Fibroblast of lung (primary cell): ENCODE measurements at regions not wholly inside any gene's neighbourhood (a gene's known extent, or its start where the extent isn't known, plus 50 kb on each side); places are given as distances from the start of the nearest gene placed in this dataset.
"Not testable (repeated sequence)": the region's sequence is repeated elsewhere in the genome, so short reads cannot be mapped to it uniquely, and the experiment has no call there.

Experiments used
- DNase-seq, 2 donors: peaks; one replicate each; pipeline versions ENCODE4 v3.0.0 to v3.0.0-alpha.2; 2010; ENCODE audit warnings: low read depth in 2 of 2
- H2AFZ ChIP-seq: 2 replicates; pipeline ENCODE4 v1.5.1; 2012; ENCODE audit warnings: low read length, control low read depth, inconsistent platforms
- H3K27ac ChIP-seq: 2 replicates; pipeline ENCODE4 v1.5.1; 2011; ENCODE audit warnings: low read length, control low read depth; ENCODE audit not compliant: insufficient read depth
- H3K27me3 ChIP-seq: 2 replicates; pipeline ENCODE4 v1.5.1; 2011; ENCODE audit warnings: mild to moderate bottlenecking, low read length; ENCODE audit not compliant: control insufficient read depth, insufficient read depth
- H3K36me3 ChIP-seq: 2 replicates; pipeline ENCODE4 v1.5.1; 2011; ENCODE audit warnings: low read length; ENCODE audit not compliant: control insufficient read depth, insufficient read depth
- H3K4me1 ChIP-seq: 2 replicates; pipeline ENCODE4 v1.5.1; 2011; ENCODE audit warnings: low read length; ENCODE audit not compliant: control insufficient read depth, insufficient read depth; ENCODE audit errors: extremely low read depth
- H3K4me2 ChIP-seq: 2 replicates; pipeline ENCODE4 v1.5.1; 2011; ENCODE audit warnings: low read length, control low read depth; ENCODE audit not compliant: insufficient read depth; ENCODE audit errors: extremely low read depth
- H3K4me3 ChIP-seq, 4 experiments: fragments of 200-600 bp in 1 of 4; sonication (generic) in 1 of 4; replicated peaks in 1 of 4; 2 replicates each; pipeline ENCODE4 v1.5.1; 2011 to 2016; ENCODE audit warnings: low read length in 4 of 4, low read depth in 3 of 4, mild to moderate bottlenecking in 3 of 4, control low read depth in 2 of 4, inconsistent platforms in 1 of 4, mixed read lengths in 1 of 4; ENCODE audit not compliant: insufficient read depth in 1 of 4; ENCODE audit errors: control extremely low read depth in 1 of 4
- H3K79me2 ChIP-seq: 2 replicates; pipeline ENCODE4 v1.5.1; 2012; ENCODE audit warnings: mild to moderate bottlenecking, low read length, inconsistent platforms; ENCODE audit not compliant: control insufficient read depth, insufficient read depth
- H3K9ac ChIP-seq: 2 replicates; pipeline ENCODE4 v1.5.1; 2011; ENCODE audit warnings: mild to moderate bottlenecking, low read length, control low read depth; ENCODE audit not compliant: insufficient read depth
- H3K9me3 ChIP-seq: 2 replicates; pipeline ENCODE4 v1.5.1; 2012; ENCODE audit warnings: low read depth, low read length; ENCODE audit not compliant: control insufficient read depth, insufficient read depth
- H4K20me1 ChIP-seq: 2 replicates; pipeline ENCODE4 v1.5.1; 2011; ENCODE audit warnings: low read length; ENCODE audit not compliant: control insufficient read depth, insufficient read depth; ENCODE audit errors: extremely low read depth
- CTCF ChIP-seq, 2 donors: IDR thresholded peaks in 1 of 2; conservative IDR thresholded peaks in 1 of 2; 1 replicate in 1 of 2; 2 replicates in 1 of 2; pipeline ENCODE4 v1.5.1; 2011 to 2012; ENCODE audit warnings: low read length in 2 of 2, control low read depth in 1 of 2, inconsistent platforms in 1 of 2, low read depth in 1 of 2, mild to moderate bottlenecking in 1 of 2
- EZH2 ChIP-seq: IDR thresholded peaks from 2 replicates; pipeline ENCODE4 v1.5.1; 2012; ENCODE audit warnings: low read length, control low read depth, mild to moderate bottlenecking; ENCODE audit errors: missing control alignments

- TF ChIP-seq EZH2 (no peak), CTCF (conservative IDR thresholded peaks at IDR 0.05 in 1 of 2, IDR thresholded peaks at IDR 0.05 in 1 of 2; ENCODE audit: low read depth in 1 of 2, low read length in 2 of 2) (peak; percentile 97 to 98)
- Histone ChIP-seq H2AFZ (peak overlapping the region; percentile 78), H3K4me2 (peak overlapping the region; percentile 58), H3K36me3 (no peaks in the 10 kb centered on the region), H3K9me3 (no peaks in the 10 kb centered on the region), H3K79me2 (no peaks in the 10 kb centered on the region), H3K27me3 (no peaks in the 10 kb centered on the region), H4K20me1 (no peaks in the 10 kb centered on the region), H3K9ac (no peak overlapping the region), H3K4me3 (peak overlapping the region in 3 of 4 experiments; percentile 9 to 43 (median 43)), H3K4me1 (no peaks in the 10 kb centered on the region), H3K27ac (no peak overlapping the region)
- peak; percentile 20 to 47 for DNase-seq
These were observed 338.3 kb downstream of the EMP1 start for GRCh38 chr12:13534645-13535398.

- H3K27ac ChIP-seq: no peak overlapping the region
- H3K4me3 ChIP-seq: peak overlapping the region in 2 of 4 experiments; percentile 43
- H3K27me3 ChIP-seq: no peaks in the 10 kb centered on the region
- H3K36me3 ChIP-seq: no peaks in the 10 kb centered on the region
- no peak for DNase-seq
- H2AFZ ChIP-seq: no peak overlapping the region
- no peaks in the 10 kb centered on the region for H3K4me1 ChIP-seq
- no peaks in the 10 kb centered on the region for H4K20me1 ChIP-seq
- peak overlapping the region; percentile 58 for H3K4me2 ChIP-seq
- H3K9ac ChIP-seq: no peak overlapping the region
- TF ChIP-seq EZH2 (no peak), CTCF (conservative IDR thresholded peaks at IDR 0.05 in 1 of 2, IDR thresholded peaks at IDR 0.05 in 1 of 2; ENCODE audit: low read depth in 1 of 2, low read length in 2 of 2) (no peak)
- no peaks in the 10 kb centered on the region for H3K79me2 ChIP-seq
- no peaks in the 10 kb centered on the region for H3K9me3 ChIP-seq
These were observed 337.7 kb downstream of the EMP1 start for GRCh38 chr12:13534242-13534641.

- H3K36me3 ChIP-seq: no peaks in the 10 kb centered on the region
- no peak for TF ChIP-seq EZH2
- no peak for TF ChIP-seq CTCF (conservative IDR thresholded peaks at IDR 0.05 in 1 of 2, IDR thresholded peaks at IDR 0.05 in 1 of 2; ENCODE audit: low read depth in 1 of 2, low read length in 2 of 2)
- no peak overlapping the region for H3K4me2 ChIP-seq
- no peak overlapping the region for H3K4me3 ChIP-seq
- no peak overlapping the region for H3K27ac ChIP-seq
- H4K20me1 ChIP-seq: no peaks in the 10 kb centered on the region
- no peak overlapping the region for H2AFZ ChIP-seq
- H3K9ac ChIP-seq: no peak overlapping the region
- no peaks in the 10 kb centered on the region for H3K4me1 ChIP-seq
- no peaks in the 10 kb centered on the region for H3K27me3 ChIP-seq
- DNase-seq: no peak
- H3K79me2 ChIP-seq: no peaks in the 10 kb centered on the region
- no peaks in the 10 kb centered on the region for H3K9me3 ChIP-seq
These were observed 334.4 kb downstream of the EMP1 start for GRCh38 chr12:13530966-13531365.

GRCh38 chr12:13526185-13526921, 329.8 kb downstream of the EMP1 start:
- H3K4me2 ChIP-seq, H2AFZ ChIP-seq, H3K4me3 ChIP-seq, H3K27ac ChIP-seq, H3K36me3 ChIP-seq, H3K9ac ChIP-seq, H4K20me1 ChIP-seq, H3K79me2 ChIP-seq, H3K4me1 ChIP-seq, H3K27me3 ChIP-seq, H3K9me3 ChIP-seq: not testable (repeated sequence)
- peak in 1 of 2 donors; percentile 20 for DNase-seq
